ENCODE measurements at regions not wholly inside any gene's neighbourhood (a gene's known extent, or its start where the extent isn't known, plus 50 kb on each side); places are given as distances from the start of the nearest gene placed in this dataset.

DNA sequence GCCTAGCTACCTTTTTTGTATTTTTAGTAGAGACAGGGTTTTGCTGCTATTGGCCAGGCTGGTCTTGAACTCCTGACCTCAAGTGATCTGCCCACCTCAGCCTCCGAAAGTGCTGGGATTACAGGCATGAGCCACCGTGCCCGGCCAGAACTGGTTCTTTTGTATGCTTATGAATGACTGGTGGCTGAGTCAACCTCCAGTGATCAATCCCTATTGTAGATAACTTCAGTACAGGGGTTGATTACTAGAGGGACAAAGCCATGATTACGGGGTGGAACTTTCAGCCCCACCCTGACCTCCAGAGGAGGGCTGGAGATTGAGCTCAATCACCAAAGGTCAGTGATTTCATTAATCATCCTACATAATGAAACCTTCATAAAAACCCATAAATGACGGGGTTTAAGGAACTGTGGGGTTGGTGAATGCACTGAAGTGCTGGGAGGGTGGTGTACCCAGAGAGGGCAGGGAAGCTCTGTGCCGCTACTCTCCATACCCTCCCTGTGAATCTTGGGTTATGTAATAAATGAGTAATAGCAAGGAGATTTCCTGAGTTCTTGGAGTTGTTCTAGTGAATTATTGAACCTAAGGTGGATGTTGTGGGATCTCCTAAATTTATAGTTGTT, 281.8 kb upstream of the CXCR4 start:
- Histone ChIP-seq H3K36me3 (ENCODE audit: control insufficient read depth, insufficient read depth, low read length) (no peaks in the 10 kb centered on the region), H3K27me3 (ENCODE audit: control insufficient read depth, insufficient read depth, low read length) (no peaks in the 10 kb centered on the region)
- no peak for TF ChIP-seq CTCF (IDR thresholded peaks at IDR 0.05)

DNA sequence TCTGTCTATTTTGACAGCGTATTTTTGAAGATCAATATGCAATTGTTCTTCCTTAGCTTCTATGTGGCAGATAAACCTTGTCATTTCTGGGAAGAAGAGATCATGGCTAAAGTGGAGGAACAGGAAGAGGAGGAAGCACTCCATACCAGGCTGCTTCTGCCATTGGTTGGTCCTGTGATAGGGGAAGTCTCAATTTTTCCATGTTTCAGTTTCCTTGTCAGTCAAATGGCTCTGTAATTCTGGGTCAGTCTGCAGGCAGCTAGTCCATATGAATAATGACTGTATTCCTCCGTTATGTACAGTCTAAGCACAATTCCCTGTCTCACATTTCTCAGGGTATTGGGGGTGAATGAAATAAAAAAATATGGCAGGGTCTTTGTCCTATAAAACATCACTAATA, 277.6 kb upstream of the CXCR4 start:
- H2AFZ ChIP-seq, result no peak overlapping the region
- H3K9ac ChIP-seq, result no peak overlapping the region
- H3K4me1 ChIP-seq, result no peaks in the 10 kb centered on the region
- H3K4me2 ChIP-seq (ENCODE audit: low read length), result no peak overlapping the region
- H3K4me3 ChIP-seq (ENCODE audit: low read depth, low read length), result no peak overlapping the region
- no peaks in the 10 kb centered on the region for H3K79me2 ChIP-seq
- no peaks in the 10 kb centered on the region for H3K9me3 ChIP-seq (ENCODE audit: control insufficient read depth, low read length)
- no peaks in the 10 kb centered on the region for H3K27me3 ChIP-seq (ENCODE audit: control insufficient read depth, insufficient read depth, low read length)
- no peaks in the 10 kb centered on the region for H3K36me3 ChIP-seq (ENCODE audit: control insufficient read depth, insufficient read depth, low read length)
- no peak for TF ChIP-seq CTCF (IDR thresholded peaks at IDR 0.05)
- H3K27ac ChIP-seq, result no peak overlapping the region

More for the DNA sequence above, 281.8 kb upstream of the CXCR4 start:
- Histone ChIP-seq H3K79me2 (no peaks in the 10 kb centered on the region), H3K4me3 (ENCODE audit: low read depth, low read length) (no peak overlapping the region), H3K4me2 (ENCODE audit: low read length) (no peak overlapping the region), H3K9ac (no peak overlapping the region), H3K4me1 (no peaks in the 10 kb centered on the region), H2AFZ (no peak overlapping the region), H3K9me3 (ENCODE audit: control insufficient read depth, low read length) (no peaks in the 10 kb centered on the region), H3K27ac (no peak overlapping the region)

DNA sequence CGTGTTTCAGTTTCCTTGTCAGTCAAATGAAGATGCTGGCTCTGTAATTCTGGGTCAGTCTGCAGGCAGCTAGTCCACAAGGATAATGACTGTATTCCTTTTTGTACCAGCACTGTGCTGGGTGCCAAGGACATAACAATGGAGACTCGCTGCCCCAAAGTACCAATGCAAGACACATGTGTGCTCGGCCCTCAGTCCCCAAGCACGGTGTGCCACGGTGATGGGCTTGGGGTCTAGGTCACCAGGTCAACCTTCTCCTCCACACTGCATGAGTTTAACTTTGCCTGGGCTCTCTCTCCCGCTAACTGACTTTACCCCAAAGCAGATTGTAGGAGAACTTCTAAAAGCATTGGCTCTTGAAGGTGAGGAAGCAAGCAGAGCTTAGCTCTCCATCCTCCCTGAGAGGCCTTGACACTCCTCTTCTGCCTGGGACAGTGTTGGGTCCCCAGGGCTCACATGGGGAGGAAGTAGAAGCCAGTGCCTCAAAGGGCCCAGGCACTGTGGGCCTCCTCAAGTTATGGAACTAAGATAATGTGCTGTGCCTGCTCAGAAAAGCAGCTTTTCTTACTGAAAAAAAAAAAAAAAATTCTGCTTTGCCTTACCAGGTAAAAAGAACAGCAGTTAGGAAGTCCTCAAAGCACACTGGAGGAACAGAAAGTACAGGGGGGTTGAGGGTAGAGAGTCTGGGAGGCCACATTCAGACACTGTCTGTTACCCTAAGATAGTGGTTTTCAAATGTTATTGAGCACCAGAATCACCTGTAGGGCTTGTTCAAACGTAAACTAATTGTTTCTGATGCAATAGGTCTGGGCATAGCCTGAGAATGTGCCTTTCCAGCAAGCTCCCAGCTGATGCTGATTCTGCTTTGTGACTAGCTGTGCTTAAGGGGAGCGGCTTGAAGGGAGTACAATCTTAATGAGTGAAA, 276.4 kb upstream of the CXCR4 start:
- no peak overlapping the region for H2AFZ ChIP-seq
- no peak overlapping the region for H3K4me3 ChIP-seq (ENCODE audit: low read depth, low read length)
- no peak overlapping the region for H3K9ac ChIP-seq
- H3K36me3 ChIP-seq (ENCODE audit: control insufficient read depth, insufficient read depth, low read length), result no peaks in the 10 kb centered on the region
- no peaks in the 10 kb centered on the region for H3K9me3 ChIP-seq (ENCODE audit: control insufficient read depth, low read length)
- no peak overlapping the region for H3K27ac ChIP-seq
- no peak for TF ChIP-seq CTCF (IDR thresholded peaks at IDR 0.05)
- no peaks in the 10 kb centered on the region for H3K79me2 ChIP-seq
- H3K27me3 ChIP-seq (ENCODE audit: control insufficient read depth, insufficient read depth, low read length), result no peaks in the 10 kb centered on the region
- no peaks in the 10 kb centered on the region for H3K4me1 ChIP-seq
- H3K4me2 ChIP-seq (ENCODE audit: low read length), result no peak overlapping the region

DNA sequence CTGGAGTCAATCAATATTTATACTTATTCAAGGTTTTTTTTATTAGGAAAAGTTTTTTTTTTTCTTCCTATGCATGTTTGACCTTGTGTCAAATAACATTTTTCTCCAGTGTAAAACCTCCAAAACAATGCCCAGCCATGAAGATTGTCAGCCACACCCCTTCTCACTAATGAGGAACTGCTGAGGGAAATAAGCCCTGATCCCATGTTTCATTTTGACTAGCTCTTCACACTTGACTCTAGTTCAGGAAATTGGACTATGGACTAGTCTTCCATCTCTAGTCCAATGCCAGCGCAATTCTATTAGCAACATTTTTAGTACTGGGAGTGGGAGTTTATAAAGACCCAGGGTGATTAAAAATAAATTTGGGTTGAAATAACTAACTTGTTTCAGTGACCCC, 275.6 kb upstream of the CXCR4 start:
- TF ChIP-seq CTCF (IDR thresholded peaks at IDR 0.05), result no peak
- Histone ChIP-seq H3K4me1 (no peaks in the 10 kb centered on the region), H3K4me2 (ENCODE audit: low read length) (no peak overlapping the region), H3K27ac (no peak overlapping the region), H3K4me3 (ENCODE audit: low read depth, low read length) (no peak overlapping the region), H3K36me3 (ENCODE audit: control insufficient read depth, insufficient read depth, low read length) (no peaks in the 10 kb centered on the region), H3K9me3 (ENCODE audit: control insufficient read depth, low read length) (no peaks in the 10 kb centered on the region), H3K27me3 (ENCODE audit: control insufficient read depth, insufficient read depth, low read length) (no peaks in the 10 kb centered on the region), H2AFZ (no peak overlapping the region), H3K9ac (no peak overlapping the region), H3K79me2 (no peaks in the 10 kb centered on the region)

All from parathyroid adenoma (tissue), 2 donors.